MM.1S (cell line): ENCODE measurements at regions not wholly inside any gene's neighbourhood (a gene's known extent, or its start where the extent isn't known, plus 50 kb on each side); places are given as distances from the start of the nearest gene placed in this dataset.
"Not testable (repeated sequence)": the region's sequence is repeated elsewhere in the genome, so short reads cannot be mapped to it uniquely, and the experiment has no call there.

ENCODE experiments used
- DNase-seq: peaks from one replicate; pipeline ENCODE4 v3.0.0-alpha.2; 2015
- H2AFZ ChIP-seq: fragments of 300-600 bp; sonication (generic); 2 replicates; pipeline ENCODE4 v1.6.0; 2016; ENCODE audit warnings: antibody characterized with exemption, low read length
- H3F3A ChIP-seq: fragments of 300-600 bp; sonication (generic); 2 replicates; pipeline ENCODE4 v1.6.1; 2016; ENCODE audit warnings: mild to moderate bottlenecking, antibody characterized with exemption, low read length, moderate library complexity, mixed read lengths; ENCODE audit not compliant: insufficient read depth
- H3K27ac ChIP-seq: fragments of 300-600 bp; sonication (generic); 2 replicates; pipeline ENCODE4 v1.5.1; 2016; ENCODE audit warnings: mild to moderate bottlenecking, low read length
- H3K27me3 ChIP-seq: fragments of 300-600 bp; sonication (generic); replicated peaks from 2 replicates; pipeline ENCODE4 v1.6.0; 2016; ENCODE audit warnings: low read length; ENCODE audit not compliant: insufficient read depth
- H3K36me3 ChIP-seq: fragments of 300-600 bp; sonication (generic); replicated peaks from 2 replicates; pipeline ENCODE4 v1.6.1; 2016; ENCODE audit warnings: mild to moderate bottlenecking, low read length, mixed read lengths; ENCODE audit not compliant: insufficient read depth
- H3K4me1 ChIP-seq: fragments of 300-600 bp; sonication (generic); 2 replicates; pipeline ENCODE4 v1.6.1; 2016; ENCODE audit warnings: low read length, mixed read lengths
- H3K4me2 ChIP-seq: fragments of 300-600 bp; sonication (generic); 2 replicates; pipeline ENCODE4 v1.6.0; 2016; ENCODE audit warnings: low read depth, low read length
- H3K4me3 ChIP-seq: fragments of 300-600 bp; sonication (generic); 2 replicates; pipeline ENCODE4 v1.5.1; 2016; ENCODE audit warnings: low read length, mixed read lengths
- H3K79me2 ChIP-seq: fragments of 300-600 bp; sonication (generic); 2 replicates; pipeline ENCODE4 v1.6.1; 2016; ENCODE audit warnings: mixed run types, low read length, mixed read lengths
- H3K9ac ChIP-seq: fragments of 300-600 bp; sonication (generic); 2 replicates; pipeline ENCODE4 v1.6.1; 2016; ENCODE audit warnings: low read length, mixed read lengths
- H3K9me2 ChIP-seq: fragments of 300-600 bp; sonication (generic); replicated peaks from 2 replicates; pipeline ENCODE4 v1.6.1; 2016; ENCODE audit warnings: mild to moderate bottlenecking, low read length, mixed read lengths; ENCODE audit not compliant: insufficient read depth
- H3K9me3 ChIP-seq: fragments of 300-600 bp; sonication (generic); replicated peaks from 2 replicates; pipeline ENCODE4 v1.6.1; 2016; ENCODE audit warnings: mild to moderate bottlenecking, low read length, mixed read lengths; ENCODE audit not compliant: insufficient read depth
- H4K20me1 ChIP-seq: fragments of 300-600 bp; sonication (generic); 2 replicates; pipeline ENCODE4 v1.6.1; 2016; ENCODE audit warnings: mild to moderate bottlenecking, low read length, moderate library complexity, mixed read lengths; ENCODE audit not compliant: insufficient read depth
- CTCF ChIP-seq: fragments of 300-600 bp; sonication (generic); IDR thresholded peaks from 2 replicates; pipeline ENCODE4 v1.5.1; 2016; ENCODE audit warnings: antibody characterized with exemption, low read length, mixed read lengths
- EZH2 ChIP-seq: fragments of 300-600 bp; sonication (generic); optimal IDR thresholded peaks from 2 replicates; pipeline ENCODE3; 2017; ENCODE audit warnings: low read depth, mild to moderate bottlenecking, antibody characterized with exemption, low read length, mixed read lengths
- EZH2phosphoT487 ChIP-seq: fragments of 300-600 bp; sonication (generic); IDR thresholded peaks from 2 replicates; pipeline ENCODE4 v1.6.1; 2018; ENCODE audit warnings: antibody characterized with exemption, low read length

GRCh38 chr6:119830069-119830468 lies 480.5 kb upstream of the MAN1A1 start:
- no peak for TF ChIP-seq EZH2phosphoT487
- no peak for TF ChIP-seq CTCF
- TF ChIP-seq EZH2, result no peak

GRCh38 chr6:119829499-119829898 lies 479.9 kb upstream of the MAN1A1 start:
- not testable (repeated sequence) for DNase-seq, H3K27me3 ChIP-seq, H2AFZ ChIP-seq, H3F3A ChIP-seq, H3K9ac ChIP-seq, H3K4me3 ChIP-seq, H3K27ac ChIP-seq, H4K20me1 ChIP-seq, H3K4me1 ChIP-seq, H3K79me2 ChIP-seq, H3K9me3 ChIP-seq, H3K36me3 ChIP-seq, H3K4me2 ChIP-seq, H3K9me2 ChIP-seq

More at GRCh38 chr6:119830069-119830468, 480.5 kb upstream of the MAN1A1 start:
- Histone ChIP-seq H4K20me1 (no peaks in the 10 kb centered on the region), H3K9me2 (no peaks in the 10 kb centered on the region), H3K36me3 (no peaks in the 10 kb centered on the region), H3K9ac (no peak overlapping the region), H3K9me3 (no peaks in the 10 kb centered on the region), H3K4me1 (no peaks in the 10 kb centered on the region), H3K4me3 (no peak overlapping the region), H3K27ac (no peak overlapping the region), H3K79me2 (no peaks in the 10 kb centered on the region), H3F3A (no peaks in the 10 kb centered on the region), H2AFZ (no peak overlapping the region), H3K4me2 (no peak overlapping the region), H3K27me3 (no peaks in the 10 kb centered on the region)
- no peak for DNase-seq

GRCh38 chr6:119829006-119829405 lies 479.4 kb upstream of the MAN1A1 start:
- H3K9me2 ChIP-seq, result no peaks in the 10 kb centered on the region
- DNase-seq, result no peak
- H3K4me1 ChIP-seq, result no peaks in the 10 kb centered on the region
- no peak overlapping the region for H3K27ac ChIP-seq
- H3K4me2 ChIP-seq, result no peak overlapping the region
- no peaks in the 10 kb centered on the region for H3K36me3 ChIP-seq
- no peaks in the 10 kb centered on the region for H3K9me3 ChIP-seq
- no peaks in the 10 kb centered on the region for H3K79me2 ChIP-seq
- no peak overlapping the region for H3K9ac ChIP-seq
- H4K20me1 ChIP-seq, result no peaks in the 10 kb centered on the region
- H3F3A ChIP-seq, result no peaks in the 10 kb centered on the region
- no peaks in the 10 kb centered on the region for H3K27me3 ChIP-seq
- no peak overlapping the region for H2AFZ ChIP-seq
- no peak for TF ChIP-seq CTCF
- no peak for TF ChIP-seq EZH2
- no peak for TF ChIP-seq EZH2phosphoT487
- no peak overlapping the region for H3K4me3 ChIP-seq

GRCh38 chr6:119821380-119821779 lies 471.8 kb upstream of the MAN1A1 start:
- Histone ChIP-seq H3K4me2 (no peak overlapping the region), H3K79me2 (no peaks in the 10 kb centered on the region), H3F3A (no peaks in the 10 kb centered on the region), H4K20me1 (no peaks in the 10 kb centered on the region), H3K4me3 (no peak overlapping the region), H3K9me3 (no peaks in the 10 kb centered on the region), H3K4me1 (no peaks in the 10 kb centered on the region), H3K9me2 (no peaks in the 10 kb centered on the region), H3K9ac (no peak overlapping the region), H3K27me3 (no peaks in the 10 kb centered on the region), H3K36me3 (no peaks in the 10 kb centered on the region), H2AFZ (no peak overlapping the region), H3K27ac (no peak overlapping the region)
- TF ChIP-seq EZH2 (no peak), EZH2phosphoT487 (no peak), CTCF (no peak)
- DNase-seq, result no peak
